Fibroblast of the aortic adventitia (primary cell): ENCODE measurements at regions not wholly inside any gene's neighbourhood (a gene's known extent, or its start where the extent isn't known, plus 50 kb on each side); places are given as distances from the start of the nearest gene placed in this dataset.
A peak's percentile ranks its signal among the peaks of the same experiment; 100 is the strongest.
"Not testable (repeated sequence)": the region's sequence is repeated elsewhere in the genome, so short reads cannot be mapped to it uniquely, and the experiment has no call there.

ENCODE experiments used
- DNase-seq: peaks from one replicate; pipeline ENCODE4 v3.0.0-alpha.2; 2010; ENCODE audit warnings: low read depth
- H3K4me3 ChIP-seq: 2 replicates; pipeline ENCODE4 v1.5.1; 2011; ENCODE audit warnings: low read depth, mild to moderate bottlenecking, control low read depth, low read length, moderate library complexity
- TF ChIP-seq, protein P1 (sequence below): IDR thresholded peaks from 2 replicates; pipeline ENCODE4 v1.5.1; 2011; ENCODE audit warnings: mild to moderate bottlenecking, low read length, control low read depth, inconsistent platforms; ENCODE audit not compliant: insufficient read depth

DNA sequence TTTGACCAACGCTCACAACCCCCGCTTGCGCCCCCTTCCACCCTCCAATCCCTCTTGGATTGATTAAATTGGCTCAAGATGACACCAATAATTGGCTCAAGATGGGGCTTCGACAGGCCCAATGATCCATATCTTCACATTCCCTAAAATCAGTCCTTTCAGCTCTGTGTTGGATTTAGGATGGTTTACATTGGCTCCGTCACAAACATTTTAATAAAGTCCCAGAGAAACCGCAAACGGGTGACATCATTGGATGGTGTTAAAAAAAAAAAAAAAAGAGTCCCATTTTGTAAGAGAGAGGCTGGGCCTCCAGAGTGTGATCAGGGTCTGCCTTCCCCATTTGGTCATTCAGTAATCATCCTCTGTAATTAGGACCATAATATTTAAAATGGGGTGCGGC lies 113.4 kb upstream of the MRPS22 start:
- H3K4me3 ChIP-seq, result no peak overlapping the region
- TF ChIP-seq, protein P1, sequence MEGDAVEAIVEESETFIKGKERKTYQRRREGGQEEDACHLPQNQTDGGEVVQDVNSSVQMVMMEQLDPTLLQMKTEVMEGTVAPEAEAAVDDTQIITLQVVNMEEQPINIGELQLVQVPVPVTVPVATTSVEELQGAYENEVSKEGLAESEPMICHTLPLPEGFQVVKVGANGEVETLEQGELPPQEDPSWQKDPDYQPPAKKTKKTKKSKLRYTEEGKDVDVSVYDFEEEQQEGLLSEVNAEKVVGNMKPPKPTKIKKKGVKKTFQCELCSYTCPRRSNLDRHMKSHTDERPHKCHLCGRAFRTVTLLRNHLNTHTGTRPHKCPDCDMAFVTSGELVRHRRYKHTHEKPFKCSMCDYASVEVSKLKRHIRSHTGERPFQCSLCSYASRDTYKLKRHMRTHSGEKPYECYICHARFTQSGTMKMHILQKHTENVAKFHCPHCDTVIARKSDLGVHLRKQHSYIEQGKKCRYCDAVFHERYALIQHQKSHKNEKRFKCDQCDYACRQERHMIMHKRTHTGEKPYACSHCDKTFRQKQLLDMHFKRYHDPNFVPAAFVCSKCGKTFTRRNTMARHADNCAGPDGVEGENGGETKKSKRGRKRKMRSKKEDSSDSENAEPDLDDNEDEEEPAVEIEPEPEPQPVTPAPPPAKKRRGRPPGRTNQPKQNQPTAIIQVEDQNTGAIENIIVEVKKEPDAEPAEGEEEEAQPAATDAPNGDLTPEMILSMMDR, result no peak
- DNase-seq, result peak; percentile 27

DNA sequence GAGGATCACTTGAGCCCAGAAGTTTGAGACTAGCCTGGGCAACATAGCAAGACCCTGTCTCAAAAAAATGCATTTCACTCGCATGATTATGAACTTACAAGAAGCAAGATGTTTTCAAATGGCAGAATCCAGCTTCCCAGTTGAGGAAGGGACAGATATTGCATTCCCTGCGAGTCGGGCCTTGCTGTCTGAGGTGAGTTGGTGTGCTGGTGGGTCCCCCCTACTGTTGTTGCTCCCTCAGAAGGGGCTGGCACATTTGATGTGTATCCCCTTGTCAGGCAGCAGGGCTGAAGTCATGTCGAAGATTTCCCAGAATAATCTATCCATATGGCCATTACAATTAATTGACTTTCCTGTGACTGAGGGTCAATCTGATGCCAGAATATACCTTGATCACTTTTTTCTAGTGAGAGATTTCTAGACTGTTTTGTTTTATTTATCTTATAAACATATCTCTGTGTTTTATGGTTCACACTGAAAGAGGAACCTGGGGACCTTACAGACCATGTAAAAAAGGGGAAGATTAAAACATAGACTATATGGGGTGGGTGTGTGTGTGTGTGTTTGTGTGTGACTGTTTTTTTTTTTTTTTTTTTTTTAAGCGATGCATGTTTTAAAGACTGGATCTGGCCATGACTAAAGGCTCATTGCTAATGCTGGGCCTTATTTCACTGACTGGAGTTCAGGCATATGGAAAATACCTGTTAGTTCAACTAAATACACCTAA lies 112.1 kb upstream of the MRPS22 start:
- H3K4me3 ChIP-seq, result no peak overlapping the region
- TF ChIP-seq, protein P1, result no peak
- DNase-seq, result no peak

DNA sequence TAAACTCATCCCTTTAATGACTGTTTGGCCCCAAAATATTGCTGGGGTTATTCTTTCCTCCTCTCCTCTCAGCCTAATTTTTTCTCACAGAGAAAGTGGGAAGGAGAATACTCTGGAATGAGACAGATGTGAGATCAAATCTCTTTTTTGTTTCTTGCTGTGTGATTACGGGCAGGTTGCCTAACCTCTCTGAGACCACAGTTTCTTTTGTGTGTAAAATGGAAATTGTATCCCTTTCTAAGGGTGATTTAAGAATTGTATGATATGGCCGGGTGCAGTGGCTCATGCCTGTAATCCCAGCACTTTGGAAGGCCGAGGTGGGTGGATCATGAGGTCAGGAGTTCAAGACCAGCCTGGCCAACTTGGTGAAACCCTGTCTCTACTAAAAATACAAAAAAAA lies 111.5 kb upstream of the MRPS22 start:
- not testable (repeated sequence) for DNase-seq, H3K4me3 ChIP-seq

- no peak overlapping the region for H3K4me3 ChIP-seq
Observed at GRCh38 chr3:139234491-139234890, 109.3 kb upstream of the MRPS22 start.

GRCh38 chr3:139235192-139235591 lies 108.6 kb upstream of the MRPS22 start:
- no peak for DNase-seq
- TF ChIP-seq, protein P1, result no peak
- no peak overlapping the region for H3K4me3 ChIP-seq

More at GRCh38 chr3:139234491-139234890, 109.3 kb upstream of the MRPS22 start:
- no peak for DNase-seq
- TF ChIP-seq, protein P1, result no peak

GRCh38 chr3:139236336-139236735 lies 107.5 kb upstream of the MRPS22 start:
- TF ChIP-seq, protein P1, result no peak
- no peak overlapping the region for H3K4me3 ChIP-seq
- DNase-seq, result no peak

DNA sequence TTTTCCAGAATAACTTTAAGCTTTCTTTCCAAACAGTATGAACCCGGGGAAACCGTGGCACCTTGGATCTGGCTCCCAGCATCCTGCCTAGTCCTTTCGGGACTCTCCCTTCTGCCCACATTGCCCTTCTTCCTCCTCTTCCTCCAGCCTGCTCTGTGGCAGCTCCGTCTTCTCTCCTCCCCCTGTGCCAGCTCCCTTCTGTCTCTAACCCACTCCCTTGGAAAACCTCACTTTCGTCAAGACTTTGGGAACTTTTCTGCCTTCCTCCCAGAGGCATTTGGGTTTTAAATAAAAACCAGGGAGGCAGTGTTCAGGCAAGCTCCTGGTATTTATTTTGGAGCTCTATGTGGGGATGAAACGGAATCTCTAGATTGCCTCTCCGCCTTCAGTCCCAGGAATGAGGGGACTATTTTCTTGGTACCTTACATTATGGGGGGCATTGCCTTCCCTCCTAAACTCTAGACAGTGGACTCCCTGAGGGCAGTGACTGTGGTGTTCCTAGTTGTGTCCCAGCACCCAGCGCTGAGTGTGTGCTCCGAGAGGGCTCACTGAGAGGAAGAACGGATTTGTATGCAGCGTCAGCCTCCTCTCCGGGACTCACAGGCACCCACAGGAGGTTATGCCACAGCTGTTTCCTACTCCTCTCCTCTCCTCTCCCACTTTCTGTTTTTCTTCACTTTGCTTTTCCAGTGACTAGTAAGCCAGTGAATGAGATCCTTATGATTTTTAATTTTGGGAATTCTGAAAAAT lies 105.4 kb upstream of the MRPS22 start:
- TF ChIP-seq, protein P1, result no peak
- no peak for DNase-seq
- H3K4me3 ChIP-seq, result no peak overlapping the region
